Activated naive CD8-positive, alpha-beta T cell treated with anti-CD3 and anti-CD28 coated beads, Interleukin-2, amount 50 U/mL, for 24 hours (primary cell): ENCODE measurements at regions not wholly inside any gene's neighbourhood (a gene's known extent, or its start where the extent isn't known, plus 50 kb on each side); places are given as distances from the start of the nearest gene placed in this dataset.

Source experiments
- ATAC-seq: fragments of 150-1000 bp; cut with Tn5 transposase; one replicate; pipeline ENCODE4 v1.10.0; 2021
- DNase-seq: peaks from one replicate; pipeline ENCODE4 v3.0.0; 2021
- H3K27ac Mint-ChIP-seq: one replicate; pipeline ENCODE4 v1.8.0; 2021; ENCODE audit warnings: mild to moderate bottlenecking, mixed read lengths
- H3K27me3 Mint-ChIP-seq: one replicate; pipeline ENCODE4 v1.8.0; 2021; ENCODE audit warnings: mixed read lengths
- H3K36me3 Mint-ChIP-seq: one replicate; pipeline ENCODE4 v1.8.0; 2021; ENCODE audit warnings: low read depth, mixed read lengths
- H3K4me1 Mint-ChIP-seq: one replicate; pipeline ENCODE4 v1.8.0; 2021; ENCODE audit warnings: mixed read lengths
- H3K4me3 Mint-ChIP-seq: one replicate; pipeline ENCODE4 v1.8.0; 2021; ENCODE audit warnings: mild to moderate bottlenecking, moderate library complexity, mixed read lengths
- H3K9me3 Mint-ChIP-seq: one replicate; pipeline ENCODE4 v1.8.0; 2021; ENCODE audit warnings: mixed read lengths

DNA sequence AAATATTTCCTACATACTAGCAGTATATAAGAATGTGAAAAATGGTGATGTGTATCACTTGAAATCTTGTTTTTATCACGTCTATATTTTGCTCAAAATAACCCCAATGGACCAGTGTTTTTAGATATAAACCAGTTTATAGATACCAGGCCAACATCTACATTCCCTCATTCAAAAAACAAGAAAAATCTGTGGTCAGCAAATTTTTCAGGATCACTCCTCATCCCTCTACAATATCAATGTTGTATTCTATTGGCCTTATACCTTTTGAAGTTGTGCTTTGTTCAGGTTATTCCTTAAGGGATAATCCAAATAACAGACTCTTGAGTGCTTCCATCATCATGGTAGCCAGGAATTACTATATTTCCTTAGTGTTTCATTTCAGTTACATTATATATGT, 332.9 kb upstream of the ARRDC4 start:
- ATAC-seq (no peak), DNase-seq (no peak)
- Mint-ChIP-seq H3K9me3 (peaks cover 21% of the 10 kb centered on the region), H3K4me1 (no peaks in the 10 kb centered on the region), H3K36me3 (no peaks in the 10 kb centered on the region), H3K4me3 (no peak overlapping the region), H3K27ac (no peak overlapping the region), H3K27me3 (no peaks in the 10 kb centered on the region)

DNA sequence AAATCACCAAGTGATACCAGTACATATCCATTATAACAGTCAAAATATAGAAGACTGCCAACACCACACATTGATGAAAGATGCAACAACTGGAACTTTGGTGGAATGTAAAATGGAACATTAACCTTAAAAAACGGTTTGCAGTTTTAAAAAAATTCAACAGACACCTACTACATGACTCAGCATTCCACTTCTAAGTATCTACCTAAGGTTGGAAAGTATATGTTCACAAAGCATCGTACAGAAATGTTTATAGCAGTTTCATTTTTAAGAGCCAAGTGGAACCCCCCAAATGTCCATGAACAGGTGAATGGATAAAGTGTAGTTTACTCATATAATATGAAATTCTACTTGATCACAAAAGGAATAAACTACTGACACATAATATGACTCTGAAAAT, 314.7 kb upstream of the ARRDC4 start:
- ATAC-seq (no peak), DNase-seq (no peak)
- H3K27me3 Mint-ChIP-seq, result peaks cover 4% of the 10 kb centered on the region
- no peak overlapping the region for H3K27ac Mint-ChIP-seq
- no peak overlapping the region for H3K4me3 Mint-ChIP-seq
- no peaks in the 10 kb centered on the region for H3K36me3 Mint-ChIP-seq
- no peaks in the 10 kb centered on the region for H3K4me1 Mint-ChIP-seq
- H3K9me3 Mint-ChIP-seq, result peaks cover 4% of the 10 kb centered on the region

DNA sequence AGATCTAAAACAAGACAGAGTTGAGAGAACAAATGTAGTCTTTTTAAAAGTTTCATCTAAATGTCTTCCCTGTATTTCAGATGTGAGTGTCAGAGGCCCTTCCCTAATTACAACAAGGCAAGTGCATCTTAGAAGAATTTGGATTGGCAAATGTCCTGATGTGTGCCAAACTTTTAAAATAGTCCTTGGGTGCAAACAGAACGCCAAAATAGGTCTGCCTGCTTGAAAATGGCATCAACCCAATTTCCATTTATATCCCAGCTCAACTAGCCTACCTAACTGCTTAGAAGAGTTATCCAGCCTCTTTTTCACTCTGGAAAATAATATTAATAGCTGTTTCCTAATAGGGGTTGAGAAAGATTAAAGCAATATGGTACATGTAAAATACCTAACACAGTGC, 311.8 kb upstream of the ARRDC4 start:
- H3K27ac Mint-ChIP-seq, result no peak overlapping the region
- H3K27me3 Mint-ChIP-seq, result peaks cover 18% of the 10 kb centered on the region
- no peaks in the 10 kb centered on the region for H3K4me1 Mint-ChIP-seq
- no peaks in the 10 kb centered on the region for H3K36me3 Mint-ChIP-seq
- peaks cover 8% of the 10 kb centered on the region for H3K9me3 Mint-ChIP-seq
- no peak for DNase-seq
- no peak for ATAC-seq
- no peak overlapping the region for H3K4me3 Mint-ChIP-seq

DNA sequence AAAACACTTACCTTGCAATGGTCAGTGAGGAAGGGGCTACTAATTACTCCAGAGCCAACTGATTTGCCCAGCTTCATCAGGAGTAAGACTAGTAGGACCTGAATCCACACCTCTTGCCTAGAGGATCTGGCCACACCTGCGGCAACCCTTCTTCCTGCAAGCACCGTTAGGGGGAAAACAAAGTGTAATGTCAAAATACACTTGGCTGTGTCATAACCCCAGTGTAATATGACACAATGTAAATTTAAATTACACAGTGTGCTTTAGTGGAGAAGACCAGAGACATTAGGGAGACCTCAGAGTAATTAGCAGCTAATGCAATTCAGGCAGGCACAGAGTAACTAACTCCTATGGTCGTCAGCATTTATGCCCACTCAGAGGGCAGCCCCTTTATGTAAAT, 308.5 kb upstream of the ARRDC4 start:
- Mint-ChIP-seq H3K4me3 (no peak overlapping the region), H3K27me3 (peaks cover 22% of the 10 kb centered on the region), H3K9me3 (peaks cover 4% of the 10 kb centered on the region), H3K36me3 (no peaks in the 10 kb centered on the region), H3K27ac (no peak overlapping the region), H3K4me1 (no peaks in the 10 kb centered on the region)
- no peak for DNase-seq
- ATAC-seq, result no peak

DNA sequence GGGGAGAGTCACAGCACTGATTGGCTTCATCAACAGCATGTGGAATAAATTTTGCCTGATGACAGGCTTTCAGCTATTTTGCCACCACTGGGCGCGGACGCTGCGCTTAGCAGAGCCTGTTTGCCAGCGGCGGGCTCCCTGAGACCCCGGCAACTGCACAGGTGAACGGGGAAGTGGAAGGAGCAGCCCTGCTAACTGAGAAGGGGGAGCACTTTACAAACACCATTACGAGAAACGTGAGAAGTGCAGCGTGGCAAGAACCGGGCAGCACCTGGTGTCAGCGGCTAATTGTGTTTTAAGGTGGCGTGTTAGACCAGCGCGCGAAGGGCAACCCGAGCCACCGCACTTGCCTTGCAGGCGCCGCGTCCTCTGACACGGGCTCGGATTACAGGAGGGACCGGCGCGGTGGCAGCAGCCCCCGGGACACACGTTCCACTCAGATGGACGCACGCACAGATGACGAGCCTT, 307.8 kb upstream of the ARRDC4 start:
- ATAC-seq, result no peak
- no peaks in the 10 kb centered on the region for H3K36me3 Mint-ChIP-seq
- no peaks in the 10 kb centered on the region for H3K4me1 Mint-ChIP-seq
- no peak overlapping the region for H3K27ac Mint-ChIP-seq
- H3K4me3 Mint-ChIP-seq, result no peak overlapping the region
- H3K9me3 Mint-ChIP-seq, result peaks cover 4% of the 10 kb centered on the region
- peaks cover 22% of the 10 kb centered on the region for H3K27me3 Mint-ChIP-seq
- DNase-seq, result no peak

DNA sequence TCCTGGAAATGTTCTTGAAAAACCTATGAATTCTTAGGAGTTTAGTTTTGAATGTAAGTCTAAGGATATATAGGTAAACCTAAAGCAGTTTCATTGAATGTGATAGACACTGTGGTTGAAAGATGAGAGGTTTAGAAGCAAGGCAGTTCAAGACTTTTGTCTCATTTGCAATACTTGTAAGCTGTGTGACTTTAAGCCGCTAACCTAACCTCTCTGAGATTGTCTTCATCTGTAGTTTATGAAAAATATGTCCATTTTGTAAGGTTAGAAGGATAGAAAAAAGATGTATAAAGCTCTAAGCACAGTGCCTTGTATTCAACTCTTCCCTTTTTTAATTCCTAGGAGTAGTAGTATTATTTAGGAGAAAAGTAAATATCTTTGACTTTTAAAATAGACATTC, 306.6 kb upstream of the ARRDC4 start:
- Mint-ChIP-seq H3K4me1 (no peaks in the 10 kb centered on the region), H3K27me3 (peaks cover 22% of the 10 kb centered on the region), H3K4me3 (no peak overlapping the region), H3K27ac (no peak overlapping the region), H3K9me3 (peaks cover 4% of the 10 kb centered on the region), H3K36me3 (no peaks in the 10 kb centered on the region)
- ATAC-seq, result no peak
- DNase-seq, result no peak

DNA sequence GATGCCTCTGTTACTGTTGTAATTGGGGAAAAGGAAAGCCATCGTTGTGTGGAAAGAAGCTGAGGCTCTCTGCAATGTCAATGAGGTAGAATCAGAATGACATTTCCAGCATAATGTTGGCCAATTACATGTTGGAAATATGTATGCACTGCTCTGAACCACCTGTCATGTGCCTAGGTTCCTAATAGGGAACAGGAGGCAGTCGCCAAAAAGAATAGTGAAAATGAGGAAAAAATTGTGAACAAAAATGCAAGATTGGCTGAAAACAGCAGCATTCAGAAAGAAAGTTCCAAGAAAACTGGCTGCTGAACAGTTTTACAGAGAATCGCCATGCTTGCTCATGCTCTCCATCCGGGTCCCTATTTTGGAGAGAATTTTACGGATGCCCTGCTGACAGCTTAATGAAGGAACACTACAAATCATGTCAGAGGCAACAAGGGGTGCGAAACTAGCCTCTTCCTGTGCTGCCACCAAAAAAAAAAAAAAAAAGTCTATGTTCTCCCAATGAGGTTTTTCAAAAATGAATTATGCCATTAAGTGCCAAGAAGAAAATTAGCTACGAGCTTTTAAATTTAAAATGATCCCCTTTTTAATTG, 305.9 kb upstream of the ARRDC4 start:
- peaks cover 4% of the 10 kb centered on the region for H3K9me3 Mint-ChIP-seq
- no peaks in the 10 kb centered on the region for H3K36me3 Mint-ChIP-seq
- DNase-seq (no peak), ATAC-seq (no peak)
- no peaks in the 10 kb centered on the region for H3K4me1 Mint-ChIP-seq
- H3K4me3 Mint-ChIP-seq, result no peak overlapping the region
- H3K27me3 Mint-ChIP-seq, result peaks cover 22% of the 10 kb centered on the region
- H3K27ac Mint-ChIP-seq, result no peak overlapping the region

DNA sequence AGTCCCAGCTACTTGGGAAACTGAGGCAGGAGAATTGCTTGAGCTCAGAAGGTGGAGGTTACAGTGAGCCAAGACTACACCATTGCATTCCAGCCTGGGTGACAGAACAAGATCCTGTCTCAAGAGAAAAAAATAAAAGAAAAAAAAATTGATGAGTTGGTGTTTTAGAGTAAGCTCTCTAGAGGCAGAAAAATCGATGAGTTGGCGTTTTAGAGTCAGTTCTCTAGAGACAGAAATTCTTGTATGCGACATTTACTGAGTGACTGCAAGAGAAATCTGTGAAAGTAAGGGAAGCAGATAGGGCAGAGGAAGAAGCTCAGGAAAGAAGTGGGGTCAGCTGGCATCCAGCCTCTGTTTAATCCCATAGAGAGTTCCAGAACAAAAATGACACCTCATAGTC, 298.7 kb upstream of the ARRDC4 start:
- ATAC-seq (no peak), DNase-seq (no peak)
- Mint-ChIP-seq H3K4me3 (no peak overlapping the region), H3K27ac (no peak overlapping the region), H3K27me3 (no peaks in the 10 kb centered on the region), H3K36me3 (no peaks in the 10 kb centered on the region), H3K9me3 (peaks cover 12% of the 10 kb centered on the region), H3K4me1 (no peaks in the 10 kb centered on the region)

DNA sequence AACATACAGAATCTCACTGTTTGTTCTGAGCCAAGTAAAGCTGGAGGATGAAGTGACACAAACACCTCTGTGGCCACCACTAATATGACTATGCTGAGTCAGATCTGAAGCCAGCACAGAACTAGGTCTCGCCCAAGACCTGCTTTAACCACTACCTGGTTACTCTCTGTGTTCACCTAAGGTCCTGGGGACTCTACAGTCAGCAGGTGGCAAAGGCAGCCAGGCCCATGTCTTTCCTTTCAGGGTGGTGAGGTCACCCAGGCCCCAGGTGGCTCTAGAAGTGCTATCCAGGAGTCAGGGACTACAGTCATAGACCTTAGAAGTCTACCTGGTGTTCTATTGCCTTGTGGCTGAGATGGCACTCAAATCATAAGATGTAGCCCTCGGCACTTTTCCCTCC, 287.9 kb upstream of the ARRDC4 start:
- Mint-ChIP-seq H3K4me3 (no peak overlapping the region), H3K27me3 (no peaks in the 10 kb centered on the region)
- no peak for ATAC-seq

DNA sequence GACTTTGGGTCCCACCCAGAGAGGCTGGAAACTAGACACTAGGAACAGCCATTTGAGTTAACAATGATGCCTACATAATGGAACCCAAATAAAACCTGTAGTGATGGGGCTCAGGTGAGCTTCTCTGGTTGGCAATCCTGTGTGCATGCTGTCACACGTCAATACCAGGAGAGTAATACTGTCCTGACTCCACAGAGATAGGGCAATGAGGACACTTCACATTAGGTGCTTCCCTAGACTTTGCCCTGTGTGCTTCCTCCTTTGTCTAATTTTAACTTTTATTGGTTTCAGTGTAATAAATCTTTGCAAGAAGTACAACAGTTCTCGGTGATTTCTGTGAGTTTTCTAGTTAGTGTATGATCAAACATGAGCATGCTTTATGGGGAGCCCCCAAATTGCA, 281.8 kb upstream of the ARRDC4 start:
- peaks cover 21% of the 10 kb centered on the region for H3K9me3 Mint-ChIP-seq
- H3K4me3 Mint-ChIP-seq, result no peak overlapping the region
- no peak overlapping the region for H3K27ac Mint-ChIP-seq

More for the DNA sequence above, 287.9 kb upstream of the ARRDC4 start:
- Mint-ChIP-seq H3K36me3 (no peaks in the 10 kb centered on the region), H3K27ac (no peak overlapping the region), H3K9me3 (peaks cover 16% of the 10 kb centered on the region), H3K4me1 (no peaks in the 10 kb centered on the region)
- no peak for DNase-seq

DNA sequence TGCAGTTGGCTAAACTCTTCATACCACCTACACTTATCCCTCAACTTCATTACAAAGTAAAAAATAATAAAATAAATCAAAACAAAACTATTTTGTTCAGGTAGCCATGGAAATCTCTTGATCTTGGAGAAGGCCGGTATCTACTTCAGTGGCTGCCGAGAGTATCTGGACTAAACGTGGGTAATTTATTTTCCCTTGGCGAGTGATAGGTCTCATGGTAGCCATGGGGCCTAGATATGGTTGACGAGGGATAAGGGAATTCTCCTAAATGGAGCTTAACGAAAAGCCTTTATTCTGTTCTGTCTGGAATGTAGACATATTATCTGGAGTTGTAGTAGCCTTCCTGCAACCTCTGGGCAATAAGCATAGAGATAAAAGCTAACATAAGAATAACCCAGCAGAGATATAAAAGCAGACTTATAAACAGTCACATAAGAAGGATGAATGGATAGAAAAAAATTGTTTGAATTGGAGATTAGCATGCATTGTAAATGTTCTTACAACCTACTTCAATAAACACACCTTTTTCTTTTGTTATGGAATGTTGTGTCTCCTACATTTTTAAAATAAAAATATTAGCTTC, 281.3 kb upstream of the ARRDC4 start:
- Mint-ChIP-seq H3K4me1 (no peaks in the 10 kb centered on the region), H3K4me3 (no peak overlapping the region), H3K27ac (no peak overlapping the region), H3K36me3 (no peaks in the 10 kb centered on the region), H3K27me3 (no peaks in the 10 kb centered on the region), H3K9me3 (peaks cover 19% of the 10 kb centered on the region)
- no peak for ATAC-seq
- no peak for DNase-seq

More for the DNA sequence above, 281.8 kb upstream of the ARRDC4 start:
- H3K36me3 Mint-ChIP-seq, result no peaks in the 10 kb centered on the region
- DNase-seq, result no peak
- H3K27me3 Mint-ChIP-seq, result no peaks in the 10 kb centered on the region
- no peaks in the 10 kb centered on the region for H3K4me1 Mint-ChIP-seq
- ATAC-seq, result no peak

DNA sequence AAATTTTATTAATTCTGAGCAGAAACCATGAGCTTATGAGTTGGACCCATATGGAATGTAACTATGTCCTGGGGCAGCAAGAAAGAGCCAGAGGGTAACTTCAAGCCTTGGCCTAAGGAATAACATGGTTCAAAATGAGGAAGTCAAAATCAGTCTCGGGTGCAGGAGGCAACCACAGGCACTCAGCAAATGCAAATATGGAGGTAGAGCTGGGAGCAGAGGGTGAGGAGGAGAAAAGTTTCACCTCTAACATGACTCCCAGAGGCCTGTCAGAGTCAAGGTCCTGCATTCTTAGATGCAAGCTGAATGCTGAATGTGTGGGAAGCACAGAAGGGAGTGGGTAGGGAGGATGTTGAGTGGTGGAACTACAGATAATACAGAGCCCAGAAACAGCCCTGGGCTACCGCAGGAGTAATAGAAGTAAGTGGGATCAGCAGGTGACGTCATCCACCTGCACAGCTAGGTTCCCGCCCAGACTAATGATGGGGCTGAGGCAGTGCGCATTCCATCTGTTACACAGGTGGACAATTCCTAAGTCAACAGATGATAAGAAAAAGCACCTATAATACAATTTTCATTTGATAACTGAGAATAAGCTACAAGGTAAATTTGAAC, 279.8 kb upstream of the ARRDC4 start:
- Mint-ChIP-seq H3K36me3 (no peaks in the 10 kb centered on the region), H3K4me1 (no peaks in the 10 kb centered on the region), H3K27me3 (no peaks in the 10 kb centered on the region), H3K27ac (no peak overlapping the region), H3K4me3 (no peak overlapping the region), H3K9me3 (peaks cover 10% of the 10 kb centered on the region)
- no peak for DNase-seq
- no peak for ATAC-seq

DNA sequence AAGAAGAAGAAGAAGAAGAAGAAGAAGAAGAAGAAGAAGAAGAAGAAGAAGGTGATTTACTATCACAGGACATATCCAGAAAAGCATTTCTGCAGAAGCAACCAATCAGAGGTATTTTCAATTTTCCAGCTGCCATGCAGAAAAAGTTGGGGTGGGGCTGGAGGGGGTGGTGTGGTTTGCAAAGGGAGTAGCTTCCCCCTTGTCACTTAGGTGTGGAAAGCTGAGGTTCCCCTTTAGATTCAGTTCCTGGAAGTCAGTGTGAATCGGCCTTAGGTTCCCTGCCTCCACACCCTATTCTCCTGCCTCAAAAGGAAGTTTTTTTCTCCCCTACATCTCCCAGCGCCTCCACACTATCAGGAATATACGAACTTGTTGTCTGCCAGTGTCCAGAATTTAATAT, 276.7 kb upstream of the ARRDC4 start:
- H3K4me3 Mint-ChIP-seq, result no peak overlapping the region
- no peaks in the 10 kb centered on the region for H3K27me3 Mint-ChIP-seq
- no peak for DNase-seq
- H3K27ac Mint-ChIP-seq, result no peak overlapping the region
- no peaks in the 10 kb centered on the region for H3K36me3 Mint-ChIP-seq
- peaks cover 10% of the 10 kb centered on the region for H3K9me3 Mint-ChIP-seq
- ATAC-seq, result no peak
- H3K4me1 Mint-ChIP-seq, result no peaks in the 10 kb centered on the region

DNA sequence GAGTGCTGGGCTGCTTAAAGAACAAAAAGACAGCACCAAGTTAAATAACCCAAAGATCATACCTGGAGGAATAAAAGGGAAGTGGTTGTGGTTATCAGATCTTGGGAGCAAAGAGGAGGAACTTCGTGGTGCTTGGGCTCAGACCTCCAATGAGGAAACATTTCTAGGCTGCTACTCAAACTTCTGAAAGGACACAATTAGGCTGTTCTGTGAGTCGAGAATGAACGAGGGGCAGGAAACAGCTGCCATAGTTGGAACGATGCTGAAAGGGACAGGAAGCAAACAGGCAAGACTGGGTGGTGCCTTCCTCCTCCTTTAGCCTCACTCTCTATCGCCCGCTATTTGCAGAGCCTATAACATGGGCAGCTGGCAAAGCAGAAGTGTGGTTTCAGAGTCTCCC, 276.3 kb upstream of the ARRDC4 start:
- Mint-ChIP-seq H3K9me3 (peaks cover 11% of the 10 kb centered on the region), H3K4me1 (no peaks in the 10 kb centered on the region), H3K4me3 (no peak overlapping the region), H3K27ac (no peak overlapping the region), H3K27me3 (no peaks in the 10 kb centered on the region), H3K36me3 (no peaks in the 10 kb centered on the region)
- DNase-seq (no peak), ATAC-seq (no peak)

DNA sequence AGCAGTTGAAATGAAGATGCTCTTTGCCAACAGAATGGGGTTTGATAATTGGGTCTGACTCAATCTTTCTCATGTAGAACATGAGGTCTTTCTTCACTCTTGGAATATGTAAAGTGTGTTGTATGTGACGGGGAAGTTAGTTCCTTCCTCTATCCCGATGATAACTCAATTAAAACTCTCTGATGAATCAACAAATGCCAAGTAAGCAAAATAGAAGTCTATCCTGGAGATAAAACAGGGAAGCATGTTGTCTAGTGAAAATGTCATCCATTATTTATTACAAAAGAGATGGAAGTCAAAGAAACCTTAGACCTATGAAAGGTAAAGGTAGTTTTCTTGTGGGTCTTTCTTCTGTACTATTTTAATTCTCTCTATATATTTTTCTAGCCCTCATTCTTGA, 274.2 kb upstream of the ARRDC4 start:
- H3K4me3 Mint-ChIP-seq, result no peak overlapping the region
- no peak overlapping the region for H3K27ac Mint-ChIP-seq
- no peak for ATAC-seq
- peaks cover 10% of the 10 kb centered on the region for H3K9me3 Mint-ChIP-seq
- H3K27me3 Mint-ChIP-seq, result no peaks in the 10 kb centered on the region
- no peak for DNase-seq
- H3K36me3 Mint-ChIP-seq, result no peaks in the 10 kb centered on the region
- H3K4me1 Mint-ChIP-seq, result no peaks in the 10 kb centered on the region
